ENCODE measurements at regions not wholly inside any gene's neighbourhood (a gene's known extent, or its start where the extent isn't known, plus 50 kb on each side); places are given as distances from the start of the nearest gene placed in this dataset.

DNA sequence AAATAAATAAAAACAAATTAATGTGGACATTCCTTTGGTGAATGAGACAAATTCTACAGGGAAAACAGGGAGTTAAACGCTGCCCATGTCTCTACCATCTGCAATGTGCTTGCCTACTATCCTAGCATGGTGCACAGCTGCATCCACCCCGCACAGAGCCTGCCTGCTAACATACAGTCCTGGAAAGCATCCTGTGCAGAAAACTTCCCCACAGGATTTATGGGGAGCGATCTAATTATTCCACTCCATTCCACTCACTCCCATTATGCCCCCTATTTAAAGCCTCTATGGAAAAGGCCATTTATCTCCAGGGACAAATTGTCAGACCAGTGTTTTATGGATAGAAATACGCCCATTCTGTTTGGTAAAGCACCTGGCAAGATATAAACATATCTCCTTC, 144.5 kb downstream of the MAF start:
- no peak overlapping the region for H3K27ac Mint-ChIP-seq
- no peaks in the 10 kb centered on the region for H3K9me3 Mint-ChIP-seq
- no peaks in the 10 kb centered on the region for H3K36me3 Mint-ChIP-seq (ENCODE audit: low read depth)
- intact Hi-C loops (cut with micrococcal nuclease): no loop called here
- H3K4me3 Mint-ChIP-seq: no peak overlapping the region
- H3K27me3 Mint-ChIP-seq (ENCODE audit: insufficient read depth): peaks cover 12% of the 10 kb centered on the region
- no peak for DNase-seq (ENCODE audit: low spot score)
- peaks cover 4% of the 10 kb centered on the region for H3K4me1 Mint-ChIP-seq (ENCODE audit: low read depth)

DNA sequence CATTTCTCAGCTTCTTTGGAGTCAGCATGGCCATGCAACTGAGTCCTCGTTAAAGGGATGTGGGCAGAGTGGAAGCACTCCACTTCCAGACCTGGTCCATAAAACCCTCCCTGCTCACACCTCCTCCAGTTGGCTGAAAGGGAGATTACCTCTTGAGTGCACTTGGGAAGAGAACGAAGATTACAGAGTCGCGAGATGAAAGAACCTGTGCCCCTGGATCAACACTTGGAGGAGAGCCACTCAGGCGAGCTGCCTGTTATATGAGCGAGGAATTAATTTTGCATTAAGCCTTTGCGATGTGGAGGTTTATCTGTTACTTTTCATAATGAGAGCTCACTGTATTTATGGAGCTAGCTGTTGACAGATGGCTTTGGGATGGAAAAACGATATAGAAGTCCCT, 147.9 kb downstream of the MAF start:
- Mint-ChIP-seq H3K27ac (no peak overlapping the region), H3K36me3 (ENCODE audit: low read depth) (no peaks in the 10 kb centered on the region), H3K27me3 (ENCODE audit: insufficient read depth) (peaks cover 8% of the 10 kb centered on the region), H3K9me3 (no peaks in the 10 kb centered on the region), H3K4me3 (no peak overlapping the region), H3K4me1 (ENCODE audit: low read depth) (peaks cover 6% of the 10 kb centered on the region)
- DNase-seq (ENCODE audit: low spot score): no peak
- intact Hi-C loops (cut with micrococcal nuclease): no loop called here

DNA sequence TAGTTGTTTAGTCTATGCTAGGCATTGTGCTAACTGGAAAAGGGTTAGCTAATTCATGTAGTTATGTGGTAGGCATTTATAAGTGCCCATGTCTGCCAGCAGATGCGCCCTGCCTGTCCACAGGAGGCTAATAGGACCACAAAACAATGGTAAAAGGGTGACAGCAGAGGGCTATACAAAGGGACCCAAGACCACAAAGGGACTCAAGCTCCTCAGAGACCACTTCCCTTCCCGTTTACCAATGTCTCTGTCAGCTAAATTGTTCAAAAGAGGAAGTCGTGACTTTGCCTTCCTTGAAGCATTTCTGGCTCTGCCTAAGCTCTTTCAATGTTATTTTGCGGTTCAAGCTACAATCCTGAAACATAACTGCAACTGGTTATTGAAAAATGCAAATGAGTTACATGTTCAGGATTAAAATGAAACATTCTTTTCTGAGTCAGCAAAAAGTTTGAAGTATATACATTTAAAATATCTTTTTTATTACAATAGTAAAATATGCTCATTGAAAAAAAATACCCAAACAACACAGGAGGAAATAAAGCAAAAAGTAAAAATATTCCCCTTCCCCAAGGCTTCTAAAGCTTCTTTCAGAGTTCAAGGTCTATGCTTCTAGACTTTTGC, 149.2 kb downstream of the MAF start:
- Mint-ChIP-seq H3K27me3 (ENCODE audit: insufficient read depth) (peaks cover 8% of the 10 kb centered on the region), H3K27ac (no peak overlapping the region), H3K4me1 (ENCODE audit: low read depth) (peaks cover 6% of the 10 kb centered on the region), H3K4me3 (no peak overlapping the region), H3K9me3 (no peaks in the 10 kb centered on the region), H3K36me3 (ENCODE audit: low read depth) (no peaks in the 10 kb centered on the region)
- no peak for DNase-seq (ENCODE audit: low spot score)
- intact Hi-C loops (cut with micrococcal nuclease): loop anchor here (2.0 kb wide), 1 partner anchor 183 kb away; no protein-coding TSS in a partner anchor

DNA sequence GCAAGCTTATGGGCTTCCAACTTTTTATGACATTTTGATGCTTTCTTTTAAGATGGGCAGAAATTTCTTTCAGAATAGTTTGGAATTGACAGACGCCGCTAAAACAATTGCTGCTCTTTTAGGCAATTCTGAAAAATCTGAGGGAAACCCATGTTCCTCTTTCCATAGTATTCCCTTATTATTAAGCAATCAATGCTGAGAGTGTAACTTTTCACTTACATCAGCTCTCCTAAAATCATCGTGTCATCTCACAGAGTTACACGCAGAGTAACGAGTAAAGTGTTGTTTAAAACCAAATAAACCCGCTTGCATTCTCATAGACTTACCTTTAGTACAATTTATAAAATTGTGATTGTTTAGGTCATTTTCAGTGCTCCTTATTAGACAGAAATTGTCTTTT, 150.6 kb downstream of the MAF start:
- peaks cover 6% of the 10 kb centered on the region for H3K4me1 Mint-ChIP-seq (ENCODE audit: low read depth)
- no peaks in the 10 kb centered on the region for H3K36me3 Mint-ChIP-seq (ENCODE audit: low read depth)
- H3K9me3 Mint-ChIP-seq: no peaks in the 10 kb centered on the region
- intact Hi-C loops (cut with micrococcal nuclease): loop anchor here (2.0 kb wide), 1 partner anchor 181 kb away; no protein-coding TSS in a partner anchor
- DNase-seq (ENCODE audit: low spot score): no peak
- H3K4me3 Mint-ChIP-seq: no peak overlapping the region
- peaks cover 9% of the 10 kb centered on the region for H3K27me3 Mint-ChIP-seq (ENCODE audit: insufficient read depth)
- H3K27ac Mint-ChIP-seq: no peak overlapping the region

DNA sequence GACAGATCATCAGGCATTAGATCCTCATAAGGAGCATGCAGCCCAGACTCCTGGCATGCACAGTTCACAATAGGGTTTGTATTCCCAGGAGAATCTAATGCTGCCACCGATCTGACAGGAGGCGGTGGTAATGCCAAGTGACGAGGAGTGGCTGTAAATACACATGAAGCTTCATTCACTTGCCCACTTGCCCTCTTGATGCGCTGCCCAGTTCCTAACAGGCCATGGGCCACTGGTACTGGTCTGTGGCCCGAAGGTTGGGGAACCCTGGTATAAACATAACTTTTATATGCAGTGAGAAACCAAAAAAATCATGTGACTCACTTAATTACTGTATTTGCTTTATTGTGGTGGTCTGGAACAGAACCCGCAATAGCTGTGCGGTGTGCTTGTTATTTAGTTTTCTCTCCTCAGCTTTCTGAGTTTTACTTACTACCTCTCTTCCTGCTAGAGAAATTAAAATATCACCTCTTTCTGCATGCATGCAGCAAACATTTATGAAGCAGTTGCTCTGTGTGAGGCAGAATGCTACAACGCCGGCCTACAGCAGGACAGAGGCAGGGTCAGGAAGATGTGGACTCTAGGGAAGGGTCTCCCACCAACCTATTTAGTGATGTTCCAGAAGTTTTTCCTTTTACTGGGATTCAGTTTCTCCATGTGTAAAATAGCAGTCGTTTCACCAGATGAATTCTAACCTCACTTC, 151.3 kb downstream of the MAF start:
- no peaks in the 10 kb centered on the region for H3K9me3 Mint-ChIP-seq
- peaks cover 9% of the 10 kb centered on the region for H3K27me3 Mint-ChIP-seq (ENCODE audit: insufficient read depth)
- no peak for DNase-seq (ENCODE audit: low spot score)
- no peak overlapping the region for H3K27ac Mint-ChIP-seq
- intact Hi-C loops (cut with micrococcal nuclease): no loop called here
- H3K4me3 Mint-ChIP-seq: no peak overlapping the region
- H3K36me3 Mint-ChIP-seq (ENCODE audit: low read depth): no peaks in the 10 kb centered on the region
- H3K4me1 Mint-ChIP-seq (ENCODE audit: low read depth): peaks cover 6% of the 10 kb centered on the region

DNA sequence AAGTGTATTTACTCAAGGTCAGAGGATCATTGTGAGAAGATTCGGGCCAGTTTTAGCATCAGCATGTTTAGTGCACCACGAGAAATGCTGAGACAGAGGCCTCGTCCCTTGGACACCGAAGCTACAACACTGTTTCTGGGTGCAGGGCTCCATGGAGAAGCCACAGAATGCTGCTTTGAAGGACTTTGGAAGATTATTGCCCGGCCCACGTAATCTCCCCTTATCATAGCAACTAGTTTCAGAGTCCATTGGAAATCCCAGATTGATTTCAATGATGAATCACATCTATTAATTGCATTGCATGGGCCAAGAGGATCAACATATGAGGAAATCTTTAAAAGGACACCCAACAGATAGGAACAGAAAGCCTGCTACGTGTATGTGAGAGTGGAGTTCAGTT, 156.0 kb downstream of the MAF start:
- Mint-ChIP-seq H3K9me3 (no peaks in the 10 kb centered on the region), H3K27me3 (ENCODE audit: insufficient read depth) (peaks cover 18% of the 10 kb centered on the region), H3K4me1 (ENCODE audit: low read depth) (no peaks in the 10 kb centered on the region), H3K4me3 (no peak overlapping the region), H3K36me3 (ENCODE audit: low read depth) (no peaks in the 10 kb centered on the region), H3K27ac (no peak overlapping the region)
- no peak for DNase-seq (ENCODE audit: low spot score)
- intact Hi-C loops (cut with micrococcal nuclease): no loop called here

DNA sequence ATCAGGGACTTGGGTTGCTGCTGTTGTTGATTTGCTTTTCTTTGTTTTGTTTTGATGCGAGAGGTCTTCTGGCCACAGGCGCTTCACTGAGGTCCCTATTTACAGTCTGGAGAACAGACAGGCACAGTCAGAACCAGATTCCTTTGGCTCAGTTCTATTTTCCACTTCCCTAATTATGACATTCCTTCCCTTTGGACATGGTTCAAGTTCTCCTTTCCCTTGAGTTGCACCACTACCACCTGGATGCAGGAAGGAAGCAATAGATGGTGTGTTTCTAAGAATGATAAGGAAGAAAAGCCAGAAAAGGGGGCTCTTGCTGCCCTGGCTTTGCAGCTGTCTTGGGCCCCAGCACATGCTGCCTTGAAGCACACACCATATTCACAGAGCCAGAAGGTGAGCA, 160.6 kb downstream of the MAF start:
- Mint-ChIP-seq H3K27me3 (ENCODE audit: insufficient read depth) (peaks cover 11% of the 10 kb centered on the region), H3K36me3 (ENCODE audit: low read depth) (no peaks in the 10 kb centered on the region), H3K27ac (no peak overlapping the region), H3K9me3 (no peaks in the 10 kb centered on the region), H3K4me1 (ENCODE audit: low read depth) (no peaks in the 10 kb centered on the region), H3K4me3 (no peak overlapping the region)
- intact Hi-C loops (cut with micrococcal nuclease): no loop called here
- DNase-seq (ENCODE audit: low spot score): no peak

DNA sequence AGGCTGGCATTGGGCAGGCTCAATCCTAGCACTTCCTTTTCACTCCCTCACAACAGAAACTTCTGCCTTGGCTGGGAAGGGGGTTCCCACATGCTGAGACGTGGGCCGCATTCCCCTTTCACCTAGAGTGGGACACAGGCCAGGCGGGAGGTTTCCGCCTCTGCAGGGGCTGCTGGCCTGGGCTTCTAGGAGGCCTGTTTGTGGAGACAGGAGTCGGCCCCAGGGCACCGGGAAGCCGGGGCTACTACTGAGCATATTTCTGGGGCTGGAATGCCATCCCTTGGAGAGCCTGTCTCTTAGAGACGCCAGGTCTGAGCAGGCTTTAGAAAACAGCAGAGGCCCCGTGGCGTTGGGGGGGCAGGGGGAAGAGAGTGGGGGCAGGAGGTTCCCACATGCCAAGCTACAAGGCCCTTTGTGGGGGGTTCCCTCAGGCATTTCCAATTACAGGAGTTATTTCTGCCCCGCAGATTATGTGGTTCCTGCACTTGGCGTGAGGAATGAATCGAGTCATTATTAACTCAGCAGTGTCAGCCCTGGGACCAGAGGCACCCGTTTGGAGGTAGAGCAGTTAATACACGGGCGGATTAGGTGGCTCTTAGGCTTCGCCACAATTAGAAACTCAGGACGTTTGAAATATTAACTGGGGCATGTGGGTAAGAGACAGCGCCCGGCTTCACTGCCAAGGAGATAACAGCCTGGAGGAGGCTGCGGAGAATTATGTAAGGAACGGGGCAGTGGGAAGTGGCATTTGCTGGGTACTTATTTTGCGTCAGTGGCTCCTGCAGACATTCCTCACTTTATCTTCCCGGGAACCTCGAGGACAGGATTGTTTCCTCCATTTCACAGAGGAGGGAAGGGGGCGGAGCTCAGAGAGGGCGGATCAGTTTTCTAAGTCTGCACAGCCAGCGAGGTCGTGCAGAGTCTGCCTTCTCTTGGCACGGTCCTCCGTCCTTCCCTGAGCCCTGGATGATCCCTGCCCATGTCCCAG, 162.5 kb downstream of the MAF start:
- Mint-ChIP-seq H3K9me3 (no peaks in the 10 kb centered on the region), H3K36me3 (ENCODE audit: low read depth) (no peaks in the 10 kb centered on the region), H3K4me1 (ENCODE audit: low read depth) (no peaks in the 10 kb centered on the region), H3K27ac (no peak overlapping the region), H3K27me3 (ENCODE audit: insufficient read depth) (peaks cover 9% of the 10 kb centered on the region), H3K4me3 (no peak overlapping the region)
- no peak for DNase-seq (ENCODE audit: low spot score)
- intact Hi-C loops (cut with micrococcal nuclease): no loop called here

DNA sequence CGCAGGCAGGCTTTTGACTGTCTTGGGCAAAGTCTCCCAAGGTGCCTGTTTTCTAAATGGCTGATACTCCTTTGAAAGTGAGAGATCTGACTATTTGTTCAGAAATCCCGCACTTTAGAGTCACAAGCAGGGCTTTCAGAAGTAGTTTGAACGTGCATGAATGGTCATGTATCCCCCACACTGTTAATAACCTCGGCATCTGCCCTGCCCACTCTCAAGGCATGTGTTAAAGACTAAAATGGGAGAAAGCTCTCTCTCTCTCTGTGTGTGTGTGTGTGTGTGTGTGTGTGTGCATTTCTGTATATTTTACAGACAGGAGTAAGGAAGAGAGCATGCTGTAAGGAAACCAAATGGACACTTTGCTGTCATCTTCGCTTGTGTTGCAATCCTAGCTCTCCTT, 163.7 kb downstream of the MAF start:
- H3K27me3 Mint-ChIP-seq (ENCODE audit: insufficient read depth): peaks cover 9% of the 10 kb centered on the region
- H3K36me3 Mint-ChIP-seq (ENCODE audit: low read depth): no peaks in the 10 kb centered on the region
- no peak for DNase-seq (ENCODE audit: low spot score)
- no peak overlapping the region for H3K27ac Mint-ChIP-seq
- H3K4me1 Mint-ChIP-seq (ENCODE audit: low read depth): no peaks in the 10 kb centered on the region
- no peak overlapping the region for H3K4me3 Mint-ChIP-seq
- intact Hi-C loops (cut with micrococcal nuclease): no loop called here
- peaks cover 4% of the 10 kb centered on the region for H3K9me3 Mint-ChIP-seq

DNA sequence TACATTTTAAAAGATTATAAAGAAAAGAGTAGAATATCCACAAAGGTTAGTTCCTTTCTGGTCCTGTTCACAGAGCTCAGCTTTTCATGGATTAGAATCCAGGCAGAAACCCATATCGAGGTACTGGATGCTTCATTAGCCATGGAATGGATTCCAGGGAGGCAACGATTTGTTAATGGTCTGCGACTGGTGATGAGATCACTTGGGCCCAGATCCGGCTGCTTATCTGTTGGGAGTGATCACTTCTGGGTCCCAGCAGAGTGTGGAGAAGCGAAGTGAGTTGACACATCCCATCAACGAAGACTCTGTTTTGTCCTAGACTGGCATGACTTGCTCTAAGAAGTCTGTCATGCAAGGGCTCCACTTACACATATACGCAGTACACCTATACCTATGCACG, 165.8 kb downstream of the MAF start:
- no peak overlapping the region for H3K4me3 Mint-ChIP-seq

DNA sequence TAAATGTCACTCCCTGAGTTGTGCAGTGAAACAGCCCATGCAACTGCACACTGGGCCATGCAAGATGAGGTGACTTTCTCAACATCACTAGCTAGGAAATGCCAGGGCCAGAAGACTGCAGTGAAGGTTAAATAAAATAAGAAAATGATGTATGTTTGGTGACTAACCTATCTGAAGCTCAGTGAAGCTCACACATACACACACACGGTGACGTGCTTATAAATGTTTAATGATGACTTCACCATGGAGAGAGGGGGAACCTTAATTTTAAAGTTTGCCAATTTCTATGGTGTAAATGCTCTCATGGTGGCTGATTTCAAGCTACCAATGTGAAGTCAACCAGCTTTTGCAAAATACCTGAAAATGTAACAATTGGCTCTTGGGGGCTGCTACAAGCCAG, 166.4 kb downstream of the MAF start:
- Mint-ChIP-seq H3K4me1 (ENCODE audit: low read depth) (no peaks in the 10 kb centered on the region), H3K36me3 (ENCODE audit: low read depth) (no peaks in the 10 kb centered on the region), H3K27ac (no peak overlapping the region), H3K27me3 (ENCODE audit: insufficient read depth) (peaks cover 4% of the 10 kb centered on the region), H3K9me3 (peaks cover 9% of the 10 kb centered on the region), H3K4me3 (no peak overlapping the region)
- DNase-seq (ENCODE audit: low spot score): no peak
- intact Hi-C loops (cut with micrococcal nuclease): no loop called here

More for the DNA sequence above, 165.8 kb downstream of the MAF start:
- Mint-ChIP-seq H3K36me3 (ENCODE audit: low read depth) (no peaks in the 10 kb centered on the region), H3K4me1 (ENCODE audit: low read depth) (no peaks in the 10 kb centered on the region), H3K27me3 (ENCODE audit: insufficient read depth) (peaks cover 2% of the 10 kb centered on the region), H3K9me3 (peaks cover 9% of the 10 kb centered on the region), H3K27ac (no peak overlapping the region)
- intact Hi-C loops (cut with micrococcal nuclease): no loop called here
- DNase-seq (ENCODE audit: low spot score): no peak

DNA sequence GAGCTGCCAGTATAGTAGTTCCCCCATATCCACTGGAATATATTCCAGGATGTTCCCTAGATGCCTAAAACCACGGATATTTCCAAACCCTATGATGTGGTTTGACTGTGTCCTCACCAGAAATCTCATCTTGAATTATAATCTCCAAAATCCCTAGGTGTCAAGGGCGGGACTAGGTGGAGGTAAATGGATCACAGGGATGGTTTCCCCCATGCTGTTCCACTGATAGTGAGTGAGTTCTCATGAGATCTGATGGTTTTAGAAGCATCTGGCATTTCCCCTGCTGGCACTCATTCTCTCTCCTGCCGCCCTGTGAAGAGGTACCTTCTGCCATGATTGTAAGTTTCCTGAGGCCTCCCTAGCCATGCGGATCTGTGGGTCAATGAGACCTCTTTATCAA, 168.6 kb downstream of the MAF start:
- Mint-ChIP-seq H3K36me3 (ENCODE audit: low read depth) (no peaks in the 10 kb centered on the region), H3K27ac (no peak overlapping the region), H3K4me3 (no peak overlapping the region), H3K4me1 (ENCODE audit: low read depth) (no peaks in the 10 kb centered on the region), H3K9me3 (peaks cover 9% of the 10 kb centered on the region), H3K27me3 (ENCODE audit: insufficient read depth) (peaks cover 4% of the 10 kb centered on the region)
- intact Hi-C loops (cut with micrococcal nuclease): no loop called here
- no peak for DNase-seq (ENCODE audit: low spot score)

DNA sequence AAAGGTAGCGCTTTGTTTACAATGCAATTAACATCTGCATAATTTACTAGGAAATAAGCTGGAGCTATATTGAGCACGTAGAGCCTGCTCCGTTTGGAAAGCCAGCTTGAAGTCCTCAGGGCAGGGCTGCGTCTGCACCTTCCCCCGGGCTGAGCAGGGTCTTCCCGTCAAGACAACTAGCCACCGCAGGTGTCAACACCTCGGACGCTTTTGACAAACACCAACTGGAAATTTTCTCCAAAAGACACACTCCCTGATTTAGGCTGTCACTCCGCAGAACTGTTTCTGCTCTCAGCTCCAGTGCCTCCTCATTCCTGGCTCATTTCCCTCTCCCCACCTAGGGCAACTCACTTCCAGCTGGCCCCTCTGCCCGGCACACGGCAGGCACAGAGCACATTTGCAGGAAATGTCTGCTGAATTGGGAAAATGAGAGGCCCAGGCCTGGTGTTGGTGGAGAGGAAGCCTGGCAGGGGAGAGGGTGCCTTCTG, 170.3 kb downstream of the MAF start:
- Mint-ChIP-seq H3K4me1 (ENCODE audit: low read depth) (no peaks in the 10 kb centered on the region), H3K4me3 (no peak overlapping the region), H3K27ac (no peak overlapping the region), H3K9me3 (peaks cover 9% of the 10 kb centered on the region), H3K27me3 (ENCODE audit: insufficient read depth) (peaks cover 5% of the 10 kb centered on the region), H3K36me3 (ENCODE audit: low read depth) (no peaks in the 10 kb centered on the region)
- no peak for DNase-seq (ENCODE audit: low spot score)
- intact Hi-C loops (cut with micrococcal nuclease): no loop called here
